Body of pancreas (tissue), 4 donors: ENCODE measurements at regions not wholly inside any gene's neighbourhood (a gene's known extent, or its start where the extent isn't known, plus 50 kb on each side); places are given as distances from the start of the nearest gene placed in this dataset.

ENCODE experiments used
- CTCF ChIP-seq, 7 experiments: fragments of 450-650 bp in 4 of 7; fragments of 200-600 bp in 3 of 7; sonication (generic) in 3 of 7; IDR thresholded peaks; one replicate each; pipeline ENCODE4 v1.5.1; 2016 to 2019; ENCODE audit warnings: antibody characterized with exemption in 7 of 7
- POLR2A ChIP-seq, 3 donors: fragments of 450-650 bp; IDR thresholded peaks; one replicate each; pipeline ENCODE4 v1.6.1; 2016; ENCODE audit warnings: antibody characterized with exemption in 3 of 3, mild to moderate bottlenecking in 2 of 3

- TF ChIP-seq CTCF (IDR thresholded peaks at IDR 0.05) (no peak), POLR2A (IDR thresholded peaks at IDR 0.05) (no peak)
Observed at GRCh38 chr7:37537439-37537838, 88.8 kb upstream of the ELMO1 start.
